Skeletal muscle satellite cell (primary cell): ENCODE measurements at regions not wholly inside any gene's neighbourhood (a gene's known extent, or its start where the extent isn't known, plus 50 kb on each side); places are given as distances from the start of the nearest gene placed in this dataset.
"Not testable (repeated sequence)": the region's sequence is repeated elsewhere in the genome, so short reads cannot be mapped to it uniquely, and the experiment has no call there.

Experiments
- H3K27me3 ChIP-seq: 2 replicates; pipeline ENCODE4 v1.7.0; 2013; ENCODE audit warnings: low read length; ENCODE audit not compliant: control insufficient read depth, insufficient read depth
- H3K36me3 ChIP-seq: 2 replicates; pipeline ENCODE4 v1.7.0; 2013; ENCODE audit warnings: mild to moderate bottlenecking, control low read depth, low read length; ENCODE audit not compliant: insufficient read depth
- H3K4me1 ChIP-seq: 2 replicates; pipeline ENCODE4 v1.7.0; 2013; ENCODE audit warnings: low read length; ENCODE audit not compliant: control insufficient read depth, insufficient read depth
- H3K4me2 ChIP-seq: 2 replicates; pipeline ENCODE4 v1.7.0; 2013; ENCODE audit warnings: mild to moderate bottlenecking, low read length
- H3K4me3 ChIP-seq: 2 replicates; pipeline ENCODE4 v1.7.0; 2013; ENCODE audit warnings: low read length
- H3K9ac ChIP-seq: 2 replicates; pipeline ENCODE4 v1.7.0; 2013; ENCODE audit warnings: mild to moderate bottlenecking, low read depth, low read length, moderate library complexity
- H3K9me3 ChIP-seq: replicated peaks from 2 replicates; pipeline ENCODE4 v1.7.0; 2013; ENCODE audit warnings: mild to moderate bottlenecking, control low read depth, low read length

- Histone ChIP-seq H3K27me3 (no peaks in the 10 kb centered on the region), H3K9me3 (no peaks in the 10 kb centered on the region), H3K4me2 (peak overlapping the region; percentile 51), H3K9ac (peak overlapping the region; percentile 68), H3K4me1 (peaks cover 31% of the 10 kb centered on the region), H3K4me3 (no peak overlapping the region), H3K36me3 (no peaks in the 10 kb centered on the region)
Observed at GRCh38 chr3:170802164-170803151, 67.5 kb downstream of the RPL22L1 start.

GRCh38 chr3:170801597-170801996 is 68.4 kb downstream of the RPL22L1 start:
- Histone ChIP-seq H3K9me3 (no peaks in the 10 kb centered on the region), H3K4me2 (peak overlapping the region; percentile 51), H3K4me3 (no peak overlapping the region), H3K27me3 (no peaks in the 10 kb centered on the region), H3K4me1 (peaks cover 31% of the 10 kb centered on the region), H3K9ac (peak overlapping the region; percentile 64), H3K36me3 (no peaks in the 10 kb centered on the region)

GRCh38 chr3:170800275-170800674 is 69.7 kb downstream of the RPL22L1 start:
- peaks cover 31% of the 10 kb centered on the region for H3K4me1 ChIP-seq
- not testable (repeated sequence) for H3K9ac ChIP-seq, H3K9me3 ChIP-seq, H3K4me3 ChIP-seq, H3K27me3 ChIP-seq, H3K36me3 ChIP-seq, H3K4me2 ChIP-seq

GRCh38 chr3:170799009-170799408 is 71.0 kb downstream of the RPL22L1 start:
- Histone ChIP-seq H3K36me3 (no peaks in the 10 kb centered on the region), H3K4me3 (no peak overlapping the region), H3K9ac (no peak overlapping the region), H3K27me3 (no peaks in the 10 kb centered on the region), H3K4me2 (no peak overlapping the region), H3K4me1 (peaks cover 27% of the 10 kb centered on the region), H3K9me3 (no peaks in the 10 kb centered on the region)

- Histone ChIP-seq H3K27me3 (no peaks in the 10 kb centered on the region), H3K36me3 (no peaks in the 10 kb centered on the region), H3K4me2 (no peak overlapping the region), H3K4me1 (peaks cover 16% of the 10 kb centered on the region), H3K9ac (no peak overlapping the region), H3K9me3 (no peaks in the 10 kb centered on the region), H3K4me3 (no peak overlapping the region)
Observed at GRCh38 chr3:170797685-170798084, 72.3 kb downstream of the RPL22L1 start.

GRCh38 chr3:170792471-170792870 is 77.5 kb downstream of the RPL22L1 start:
- no peaks in the 10 kb centered on the region for H3K36me3 ChIP-seq
- no peaks in the 10 kb centered on the region for H3K9me3 ChIP-seq
- H3K4me2 ChIP-seq, result no peak overlapping the region
- no peak overlapping the region for H3K4me3 ChIP-seq
- H3K4me1 ChIP-seq, result no peaks in the 10 kb centered on the region
- no peaks in the 10 kb centered on the region for H3K27me3 ChIP-seq
- H3K9ac ChIP-seq, result no peak overlapping the region

GRCh38 chr3:170790647-170791046 is 79.3 kb downstream of the RPL22L1 start:
- Histone ChIP-seq H3K9ac (no peak overlapping the region), H3K4me3 (no peak overlapping the region), H3K9me3 (no peaks in the 10 kb centered on the region), H3K4me2 (no peak overlapping the region), H3K36me3 (no peaks in the 10 kb centered on the region), H3K27me3 (no peaks in the 10 kb centered on the region), H3K4me1 (no peaks in the 10 kb centered on the region)

- Histone ChIP-seq H3K4me1 (no peaks in the 10 kb centered on the region), H3K27me3 (no peaks in the 10 kb centered on the region), H3K4me2 (no peak overlapping the region), H3K36me3 (no peaks in the 10 kb centered on the region), H3K9ac (no peak overlapping the region), H3K9me3 (no peaks in the 10 kb centered on the region), H3K4me3 (no peak overlapping the region)
Observed at GRCh38 chr3:170787464-170787863, 82.5 kb downstream of the RPL22L1 start.

GRCh38 chr3:170785454-170785853 is 84.5 kb downstream of the RPL22L1 start:
- Histone ChIP-seq H3K4me3 (no peak overlapping the region), H3K4me1 (no peaks in the 10 kb centered on the region), H3K9me3 (no peaks in the 10 kb centered on the region), H3K27me3 (no peaks in the 10 kb centered on the region), H3K4me2 (no peak overlapping the region), H3K36me3 (no peaks in the 10 kb centered on the region), H3K9ac (no peak overlapping the region)

GRCh38 chr3:170784406-170784805 is 85.6 kb downstream of the RPL22L1 start:
- Histone ChIP-seq H3K9ac (no peak overlapping the region), H3K36me3 (no peaks in the 10 kb centered on the region), H3K9me3 (no peaks in the 10 kb centered on the region), H3K27me3 (no peaks in the 10 kb centered on the region), H3K4me2 (no peak overlapping the region), H3K4me3 (no peak overlapping the region), H3K4me1 (no peaks in the 10 kb centered on the region)

GRCh38 chr3:170780955-170781354 is 89.0 kb downstream of the RPL22L1 start:
- no peak overlapping the region for H3K4me3 ChIP-seq
- H3K9ac ChIP-seq, result no peak overlapping the region
- H3K27me3 ChIP-seq, result no peaks in the 10 kb centered on the region
- no peak overlapping the region for H3K4me2 ChIP-seq
- H3K36me3 ChIP-seq, result no peaks in the 10 kb centered on the region
- H3K9me3 ChIP-seq, result no peaks in the 10 kb centered on the region
- no peaks in the 10 kb centered on the region for H3K4me1 ChIP-seq

GRCh38 chr3:170780471-170780870 is 89.5 kb downstream of the RPL22L1 start:
- H3K4me1 ChIP-seq, result no peaks in the 10 kb centered on the region
- H3K4me2 ChIP-seq, result no peak overlapping the region
- no peaks in the 10 kb centered on the region for H3K36me3 ChIP-seq
- H3K9ac ChIP-seq, result no peak overlapping the region
- H3K27me3 ChIP-seq, result no peaks in the 10 kb centered on the region
- H3K4me3 ChIP-seq, result no peak overlapping the region
- no peaks in the 10 kb centered on the region for H3K9me3 ChIP-seq
